ENCODE measurements at regions not wholly inside any gene's neighbourhood (a gene's known extent, or its start where the extent isn't known, plus 50 kb on each side); places are given as distances from the start of the nearest gene placed in this dataset.

GRCh38 chr2:238512247-238512867 is 85.6 kb downstream of the ASB1 start:
- no peak overlapping the region for H3K27ac ChIP-seq (ENCODE audit: low read depth in 2 of 2, low read length in 1 of 2)
- no peaks in the 10 kb centered on the region for H3K79me2 ChIP-seq (ENCODE audit: insufficient read depth)
- no peak overlapping the region for H3K4me2 ChIP-seq
- ChIA-PET CTCF (interaction anchor here (0.8 to 3.8 kb wide), 7 partner anchors 11 to 594 kb away, joined by 3 to 40 read pairs (median 5); no protein-coding TSS in a partner anchor), POLR2A (no interaction called here)
- no peaks in the 10 kb centered on the region for H3K27me3 ChIP-seq (ENCODE audit: insufficient read depth)
- TF ChIP-seq MXI1 (IDR thresholded peaks at IDR 0.05; ENCODE audit: low read depth, low read length), result no peak
- no peak for TF ChIP-seq MAX (IDR thresholded peaks at IDR 0.05; ENCODE audit: low read depth)
- no peak for TF ChIP-seq TCF12 (IDR thresholded peaks at IDR 0.05)
- no peak for TF ChIP-seq USF1 (IDR thresholded peaks at IDR 0.05; ENCODE audit: borderline replicate concordance, low read depth)
- TF ChIP-seq PBX3 (IDR thresholded peaks at IDR 0.05), result no peak
- no peak for TF ChIP-seq USF2 (IDR thresholded peaks at IDR 0.05; ENCODE audit: borderline replicate concordance, low read depth, low read length)
- TF ChIP-seq RFX5 (IDR thresholded peaks at IDR 0.05; ENCODE audit: low read length), result no peak
- TF ChIP-seq CHD2 (IDR thresholded peaks at IDR 0.05; ENCODE audit: low read length, partially characterized antibody), result no peak
- TF ChIP-seq MEF2A (IDR thresholded peaks at IDR 0.05; ENCODE audit: borderline replicate concordance, low read depth), result no peak
- TF ChIP-seq SMC3 (IDR thresholded peaks at IDR 0.05; ENCODE audit: low read depth, low read length), result no peak
- TF ChIP-seq ZBTB33 (IDR thresholded peaks at IDR 0.05; ENCODE audit: borderline replicate concordance, low read depth), result no peak
- TF ChIP-seq REST (IDR thresholded peaks at IDR 0.05; ENCODE audit: low read depth, low read length), result no peak
- no peaks in the 10 kb centered on the region for H4K20me1 ChIP-seq (ENCODE audit: insufficient read depth)
- H3K4me3 ChIP-seq (ENCODE audit: low read depth in 2 of 2, low read length in 1 of 2), result no peak overlapping the region
- DNase-seq, result no peak
- peaks cover 5% of the 10 kb centered on the region; the same call in 1 of the 2 replicates for H3K9me3 ChIP-seq
- no peaks in the 10 kb centered on the region for H3F3A ChIP-seq (replicated peaks; ENCODE audit: insufficient read depth)
- H3K36me3 ChIP-seq (replicated peaks in 1 of 2; ENCODE audit: control insufficient read depth in 1 of 2, insufficient read depth in 2 of 2, low read length in 1 of 2), result no peaks in the 10 kb centered on the region
- H2AFZ ChIP-seq (ENCODE audit: low read depth), result no peak overlapping the region
- H3K9ac ChIP-seq, result no peak overlapping the region
- WGBS (ENCODE audit: low lambda C conversion rate), result 74% methylated on average over 3 of the region's 8 CpGs
- H3K9me2 ChIP-seq, result no peaks in the 10 kb centered on the region
- H3K4me1 ChIP-seq (ENCODE audit: control insufficient read depth in 1 of 2, insufficient read depth in 2 of 2, low read depth in 1 of 2, low read length in 1 of 2), result no peaks in the 10 kb centered on the region; a peak in 1 of 4 replicates

Measured in SK-N-SH (cell line).